HCT116 (cell line): ENCODE measurements at regions not wholly inside any gene's neighbourhood (a gene's known extent, or its start where the extent isn't known, plus 50 kb on each side); places are given as distances from the start of the nearest gene placed in this dataset.

ENCODE experiments used
- ATAC-seq: fragments of 200-7000 bp; cut with Tn5 transposase; 2 replicates; pipeline ENCODE4 v1.9.1; 2020; ENCODE audit warnings: mild to moderate bottlenecking, moderate library complexity
- BruUV-seq: library from RNA; stranded (reverse); fragments of 400-500 nt; replicated peaks from 2 replicates; lab custom pipeline; 2021; lab: Mats Ljungman, UMichigan
- CTCF ChIA-PET: fragments of 300-600 bp; sonication (Branson Sonifier 250); formaldehyde crosslinking; loops from one replicate; lab custom pipeline; 2021; ENCODE audit warnings: antibody characterized with exemption; lab: Charles Lee
- POLR2A ChIA-PET: fragments of 300-600, 350-600 bp; sonication (Branson Sonifier 250); formaldehyde crosslinking; loops from one replicate; lab custom pipeline; 2021; ENCODE audit warnings: antibody characterized with exemption; lab: Charles Lee
- RAD21 ChIA-PET, 2 experiments: fragments of 300-600 bp; sonication (Branson Sonifier 250); formaldehyde crosslinking; loops; one replicate each; lab custom pipeline; 2023; ENCODE audit warnings: low total read pairs in 2 of 2; ENCODE audit not compliant: uncharacterized antibody in 2 of 2, unreplicated experiment in 2 of 2, low non-redundant PET in 1 of 2; lab: Charles Lee
- DNase-seq: peaks from one replicate; pipeline ENCODE4 v3.0.0-alpha.2; 2010; ENCODE audit warnings: low read depth, low spot score
- H2AFZ ChIP-seq: fragments of 200-600 bp; shearing (Covaris generic), sonication (generic); 2 replicates; pipeline ENCODE4 v1.6.1; 2017; ENCODE audit warnings: low read depth, mixed run types, mixed read lengths, antibody characterized with exemption, low read length; ENCODE audit not compliant: poor library complexity, severe bottlenecking
- H3K27ac ChIP-seq: 2 replicates; pipeline ENCODE4 v1.5.1; 2012; ENCODE audit warnings: low read depth, low read length
- H3K27me3 ChIP-seq: fragments of 200-600 bp; sonication (generic); 2 replicates; pipeline ENCODE4 v1.6.1; 2016; ENCODE audit warnings: mixed run types, low read length, mixed read lengths; ENCODE audit not compliant: insufficient read depth
- H3K36me3 ChIP-seq, 2 experiments: fragments of 200-500 bp in 1 of 2; fragments of 200-600 bp in 1 of 2; sonication (Bioruptor generic) in 1 of 2; sonication (generic) in 1 of 2; 2 replicates each; pipeline versions ENCODE4 v1.5.1 to v1.6.1; 2014 to 2016; ENCODE audit warnings: low read length in 2 of 2, inconsistent platforms in 1 of 2, mixed read lengths in 1 of 2, mixed run types in 1 of 2; ENCODE audit not compliant: insufficient read depth in 2 of 2, control insufficient read depth in 1 of 2
- H3K4me1 ChIP-seq, 2 experiments: fragments of 200-600 bp in 1 of 2; sonication (generic) in 1 of 2; 2 replicates each; pipeline versions ENCODE4 v1.5.1 to v1.6.1; 2012 to 2017; ENCODE audit warnings: low read length in 2 of 2, inconsistent platforms in 1 of 2, mild to moderate bottlenecking in 1 of 2, mixed read lengths in 1 of 2, mixed run types in 1 of 2, moderate library complexity in 1 of 2; ENCODE audit not compliant: insufficient read depth in 2 of 2, control insufficient read depth in 1 of 2
- H3K4me2 ChIP-seq: fragments of 200-600 bp; sonication (generic); 2 replicates; pipeline ENCODE4 v1.6.1; 2017; ENCODE audit warnings: mixed run types, low read length, mixed read lengths
- H3K4me3 ChIP-seq, 2 experiments: fragments of 200-600 bp in 1 of 2; sonication (generic) in 1 of 2; replicated peaks in 1 of 2; 2 replicates each; pipeline ENCODE4 v1.5.1; 2011 to 2016; ENCODE audit warnings: low read length in 2 of 2, control low read depth in 1 of 2, low read depth in 1 of 2, mild to moderate bottlenecking in 1 of 2, mixed read lengths in 1 of 2, mixed run types in 1 of 2
- H3K79me2 ChIP-seq: fragments of 200-600 bp; sonication (generic); 2 replicates; pipeline ENCODE4 v1.6.1; 2017; ENCODE audit warnings: mild to moderate bottlenecking, mixed run types, low read length, moderate library complexity, mixed read lengths; ENCODE audit not compliant: insufficient read depth
- H3K9ac ChIP-seq: fragments of 200-600 bp; sonication (generic); 2 replicates; pipeline ENCODE4 v1.6.1; 2016; ENCODE audit warnings: low read length, mixed read lengths
- H3K9me2 ChIP-seq: fragments of 200-600 bp; sonication (generic), shearing (Covaris generic); 2 replicates; pipeline ENCODE4 v1.6.1; 2017; ENCODE audit warnings: mixed run types, mild to moderate bottlenecking, moderate library complexity; ENCODE audit not compliant: insufficient read depth
- H3K9me3 ChIP-seq, 2 experiments: fragments of 200-500 bp in 1 of 2; fragments of 200-600 bp in 1 of 2; sonication (Bioruptor generic) in 1 of 2; sonication (generic) in 1 of 2; 2 replicates each; pipeline ENCODE4 v1.6.1; 2014 to 2017; ENCODE audit warnings: low read length in 2 of 2, mixed read lengths in 2 of 2, inconsistent platforms in 1 of 2, low read depth in 1 of 2, mild to moderate bottlenecking in 1 of 2, mixed run types in 1 of 2, moderate library complexity in 1 of 2; ENCODE audit not compliant: control insufficient read depth in 1 of 2, insufficient read depth in 1 of 2
- H4K20me1 ChIP-seq: fragments of 200-600 bp; sonication (generic), shearing (Covaris generic); 2 replicates; pipeline ENCODE4 v1.6.1; 2017; ENCODE audit warnings: mixed run types, mild to moderate bottlenecking, moderate library complexity; ENCODE audit not compliant: insufficient read depth
- CEBPB ChIP-seq: IDR thresholded peaks from 2 replicates; pipeline ENCODE4 v1.6.1; 2012; ENCODE audit warnings: low read depth
- CTCF ChIP-seq, 3 experiments: fragments of 200-600 bp in 1 of 3; sonication (generic) in 1 of 3; IDR thresholded peaks in 2 of 3; conservative IDR thresholded peaks in 1 of 3; 2 replicates each; pipeline ENCODE4 v1.5.1; 2012 to 2017; ENCODE audit warnings: low read depth in 2 of 3, low read length in 2 of 3, antibody characterized with exemption in 1 of 3, borderline replicate concordance in 1 of 3, control low read depth in 1 of 3, mild to moderate bottlenecking in 1 of 3, mixed read lengths in 1 of 3, mixed run types in 1 of 3, moderate library complexity in 1 of 3; ENCODE audit not compliant: insufficient read depth in 1 of 3
- EGR1 ChIP-seq: IDR thresholded peaks from 2 replicates; pipeline ENCODE4 v1.6.1; 2012; ENCODE audit warnings: low read depth
- ELF1 ChIP-seq: IDR thresholded peaks from 2 replicates; pipeline ENCODE4 v1.6.1; 2012; ENCODE audit warnings: low read depth, borderline replicate concordance
- EZH2 ChIP-seq: fragments of 200-600 bp; sonication (generic); IDR thresholded peaks from 2 replicates; pipeline ENCODE4 v1.6.1; 2017; ENCODE audit warnings: antibody characterized with exemption, mixed run types
- EZH2phosphoT487 ChIP-seq: fragments of 200-600 bp; IDR thresholded peaks from 2 replicates; pipeline ENCODE4 v1.6.1; 2018; ENCODE audit warnings: antibody characterized with exemption, borderline replicate concordance
- RAD21 ChIP-seq: IDR thresholded peaks from 2 replicates; pipeline ENCODE4 v1.6.1; 2012; ENCODE audit warnings: low read depth, mild to moderate bottlenecking
- REST ChIP-seq: IDR thresholded peaks from 2 replicates; pipeline ENCODE4 v1.6.1; 2012; ENCODE audit warnings: low read depth
- SRF ChIP-seq: IDR thresholded peaks from 2 replicates; pipeline ENCODE4 v1.6.1; 2012; ENCODE audit warnings: low read depth
- TCF7L2 ChIP-seq: IDR thresholded peaks from 2 replicates; pipeline ENCODE4 v1.7.0; 2011; ENCODE audit warnings: borderline replicate concordance, inconsistent platforms; ENCODE audit not compliant: insufficient read depth, insufficient read length; ENCODE audit errors: extremely low read depth
- YY1 ChIP-seq: IDR thresholded peaks from 2 replicates; pipeline ENCODE4 v1.6.1; 2011; ENCODE audit warnings: low read length, low read depth, moderate library complexity, mild to moderate bottlenecking; ENCODE audit not compliant: insufficient replicate concordance; ENCODE audit errors: extremely low read depth
- ZBTB33 ChIP-seq: IDR thresholded peaks from 2 replicates; pipeline ENCODE4 v1.6.1; 2011; ENCODE audit warnings: mild to moderate bottlenecking, low read length, moderate library complexity; ENCODE audit not compliant: insufficient replicate concordance; ENCODE audit errors: extremely low read depth
- ZFX ChIP-seq: fragments of 450-650 bp; IDR thresholded peaks from 2 replicates; pipeline ENCODE4 v1.6.1; 2017
- intact Hi-C: fragments of 100-400 bp; cut with micrococcal nuclease; formaldehyde crosslinking; loops from 2 replicates; pipeline ENCODE4 v1.10.0; 2022

GRCh38 chr9:88722753-88723152 lies 187.8 kb downstream of the NXNL2 start:
- DNase-seq: no peak
- TF ChIP-seq ELF1 (no peak), RAD21 (peak; percentile 37), ZBTB33 (no peak), ZFX (no peak), EZH2 (no peak), YY1 (no peak), EZH2phosphoT487 (no peak), EGR1 (no peak), REST (no peak), CTCF (IDR thresholded peaks at IDR 0.05 in 2 of 3, conservative IDR thresholded peaks at IDR 0.05 in 1 of 3; ENCODE audit: borderline replicate concordance in 1 of 3, insufficient read depth in 1 of 3, low read depth in 2 of 3, low read length in 2 of 3) (peak; percentile 15 to 41 (median 40); a peak in 4 of 6 replicates), TCF7L2 (no peak), CEBPB (no peak), SRF (no peak)
- peak; percentile 64 for ATAC-seq

More at GRCh38 chr9:88722753-88723152, 187.8 kb downstream of the NXNL2 start:
- no peaks in the 10 kb centered on the region for H3K9me3 ChIP-seq
- H3K9ac ChIP-seq: no peak overlapping the region
- intact Hi-C loops: loop anchor here (10.0 kb wide), 2 partner anchors 282 to 552 kb away; no protein-coding TSS in a partner anchor
- BruUV-seq: no TSS peak
- no peaks in the 10 kb centered on the region; the same call in none of the 2 replicates for H3K27me3 ChIP-seq
- ChIA-PET RAD21 (no interaction called here), POLR2A (no interaction called here), CTCF (interaction anchor here (1.0 kb wide), 1 partner anchor 278 kb away, joined by 3 read pairs; no protein-coding TSS in a partner anchor)
- H3K79me2 ChIP-seq: no peaks in the 10 kb centered on the region
- H4K20me1 ChIP-seq: no peaks in the 10 kb centered on the region
- H3K4me2 ChIP-seq: no peak overlapping the region
- no peak overlapping the region for H3K4me3 ChIP-seq
- H3K9me2 ChIP-seq: no peaks in the 10 kb centered on the region; the same call in 1 of the 2 replicates
- H3K27ac ChIP-seq: no peak overlapping the region
- no peaks in the 10 kb centered on the region for H3K36me3 ChIP-seq
- no peaks in the 10 kb centered on the region for H3K4me1 ChIP-seq
- H2AFZ ChIP-seq: no peak overlapping the region
